GM10266 (cell line): ENCODE measurements at regions not wholly inside any gene's neighbourhood (a gene's known extent, or its start where the extent isn't known, plus 50 kb on each side); places are given as distances from the start of the nearest gene placed in this dataset.

Experiments
- DNase-seq: peaks from one replicate; pipeline ENCODE4 v3.0.0; 2012; ENCODE audit errors: extremely low spot score
- TF ChIP-seq, protein P1 (sequence below): IDR thresholded peaks from 2 replicates; pipeline ENCODE4 v1.5.1; 2012; ENCODE audit warnings: mild to moderate bottlenecking, low read depth; ENCODE audit not compliant: control insufficient read depth, insufficient read depth; ENCODE audit errors: missing control alignments

DNA sequence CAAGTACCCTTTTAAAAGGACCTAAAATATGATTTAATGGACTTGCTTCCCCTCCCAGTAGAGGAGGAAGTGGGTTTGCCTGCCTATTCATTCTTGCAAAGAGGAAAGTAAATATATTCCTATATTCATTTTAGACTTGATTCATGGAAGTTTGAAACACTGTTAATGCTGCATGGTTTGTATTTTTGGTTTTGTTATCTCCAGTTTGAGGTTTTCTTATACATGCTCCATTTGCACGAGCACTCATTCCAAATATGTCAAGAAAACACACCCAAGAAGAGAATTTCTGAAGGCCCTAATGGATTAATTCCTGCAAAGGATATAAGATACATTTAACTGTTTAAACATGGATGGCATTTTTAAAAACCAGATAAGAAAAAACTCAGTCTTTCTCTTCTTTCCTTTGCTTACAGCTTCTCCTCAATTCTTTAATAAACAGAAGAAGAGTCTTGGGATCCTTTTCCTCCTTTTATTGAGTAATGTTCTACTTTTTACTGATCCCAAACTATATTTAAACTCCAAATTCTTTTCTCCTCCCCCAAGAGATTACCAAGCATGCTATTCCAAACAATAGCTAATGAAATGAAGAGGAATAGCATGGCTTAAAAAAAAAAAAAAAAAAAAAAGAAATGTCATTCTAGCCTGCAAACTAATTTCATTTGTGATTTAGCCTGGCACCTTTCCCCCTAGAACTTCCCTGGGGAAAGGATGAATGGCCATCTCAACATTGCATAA is 54.6 kb upstream of the LDB2 start:
- no peak for DNase-seq
- TF ChIP-seq, protein P1, sequence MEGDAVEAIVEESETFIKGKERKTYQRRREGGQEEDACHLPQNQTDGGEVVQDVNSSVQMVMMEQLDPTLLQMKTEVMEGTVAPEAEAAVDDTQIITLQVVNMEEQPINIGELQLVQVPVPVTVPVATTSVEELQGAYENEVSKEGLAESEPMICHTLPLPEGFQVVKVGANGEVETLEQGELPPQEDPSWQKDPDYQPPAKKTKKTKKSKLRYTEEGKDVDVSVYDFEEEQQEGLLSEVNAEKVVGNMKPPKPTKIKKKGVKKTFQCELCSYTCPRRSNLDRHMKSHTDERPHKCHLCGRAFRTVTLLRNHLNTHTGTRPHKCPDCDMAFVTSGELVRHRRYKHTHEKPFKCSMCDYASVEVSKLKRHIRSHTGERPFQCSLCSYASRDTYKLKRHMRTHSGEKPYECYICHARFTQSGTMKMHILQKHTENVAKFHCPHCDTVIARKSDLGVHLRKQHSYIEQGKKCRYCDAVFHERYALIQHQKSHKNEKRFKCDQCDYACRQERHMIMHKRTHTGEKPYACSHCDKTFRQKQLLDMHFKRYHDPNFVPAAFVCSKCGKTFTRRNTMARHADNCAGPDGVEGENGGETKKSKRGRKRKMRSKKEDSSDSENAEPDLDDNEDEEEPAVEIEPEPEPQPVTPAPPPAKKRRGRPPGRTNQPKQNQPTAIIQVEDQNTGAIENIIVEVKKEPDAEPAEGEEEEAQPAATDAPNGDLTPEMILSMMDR, result no peak

DNA sequence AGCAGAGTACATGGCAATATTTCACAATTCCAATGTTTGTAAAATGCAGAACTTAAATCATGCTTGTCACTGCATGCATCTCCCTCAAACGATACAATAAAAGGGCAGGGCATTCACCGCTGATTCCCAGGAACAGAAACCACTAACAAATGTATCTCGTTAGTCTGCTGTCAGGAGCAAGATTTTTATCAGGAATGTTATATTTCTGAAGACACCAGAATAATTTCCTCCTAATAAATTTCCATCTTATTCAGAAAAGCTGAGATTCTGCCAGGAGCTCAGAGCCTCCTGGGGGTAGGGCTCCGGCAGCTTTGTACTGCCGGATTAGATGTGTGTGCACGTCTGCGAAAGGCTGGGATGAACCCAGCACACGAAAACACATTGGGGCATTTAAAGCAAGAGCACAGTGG is 54.0 kb upstream of the LDB2 start:
- no peak for DNase-seq
- TF ChIP-seq, protein P1, result no peak
